ENCODE measurements at regions not wholly inside any gene's neighbourhood (a gene's known extent, or its start where the extent isn't known, plus 50 kb on each side); places are given as distances from the start of the nearest gene placed in this dataset.
"Not testable (repeated sequence)": the region's sequence is repeated elsewhere in the genome, so short reads cannot be mapped to it uniquely, and the experiment has no call there.

DNA sequence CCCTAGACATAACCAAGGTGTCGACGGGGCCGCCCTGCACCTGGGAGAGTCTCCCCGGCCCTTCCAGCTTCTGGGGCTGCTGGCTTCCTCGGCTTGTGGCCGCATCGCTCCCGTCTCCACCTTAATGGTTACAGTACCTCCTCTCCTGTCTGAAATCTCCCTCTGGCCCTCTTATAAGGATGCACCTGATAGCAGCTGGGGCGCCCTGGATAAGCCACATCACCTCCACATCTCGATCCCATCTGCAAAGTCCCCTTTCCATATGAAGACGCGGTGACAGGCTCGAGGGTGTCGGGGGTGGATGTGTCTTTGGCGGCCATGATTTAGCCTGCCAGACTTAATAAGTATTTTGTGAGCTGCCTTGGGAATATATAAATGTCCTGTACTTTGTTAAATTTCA is 169.0 kb downstream of the NPIPB11 start:
- not testable (repeated sequence) for DNase-seq

DNA sequence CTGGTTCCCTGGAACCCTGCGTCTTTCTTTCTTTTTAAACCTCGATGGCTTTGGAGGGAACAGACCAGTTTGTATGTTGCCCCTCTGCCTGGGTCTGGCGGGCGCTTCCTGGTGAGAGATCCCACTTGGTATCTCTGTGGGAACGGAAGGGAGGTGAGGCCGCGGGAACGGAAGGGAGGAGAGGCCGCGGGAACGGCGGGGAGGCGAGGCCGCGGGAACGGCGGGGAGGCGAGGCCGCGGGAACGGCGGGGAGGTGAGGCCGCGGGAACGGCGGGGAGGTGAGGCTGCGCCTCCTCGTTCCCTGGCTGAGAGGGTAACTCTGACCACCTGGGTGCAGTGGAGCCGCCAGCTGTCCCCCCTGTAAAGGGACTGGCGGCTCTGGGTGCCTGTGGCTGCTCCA is 169.5 kb downstream of the NPIPB11 start:
- not testable (repeated sequence) for DNase-seq

DNA sequence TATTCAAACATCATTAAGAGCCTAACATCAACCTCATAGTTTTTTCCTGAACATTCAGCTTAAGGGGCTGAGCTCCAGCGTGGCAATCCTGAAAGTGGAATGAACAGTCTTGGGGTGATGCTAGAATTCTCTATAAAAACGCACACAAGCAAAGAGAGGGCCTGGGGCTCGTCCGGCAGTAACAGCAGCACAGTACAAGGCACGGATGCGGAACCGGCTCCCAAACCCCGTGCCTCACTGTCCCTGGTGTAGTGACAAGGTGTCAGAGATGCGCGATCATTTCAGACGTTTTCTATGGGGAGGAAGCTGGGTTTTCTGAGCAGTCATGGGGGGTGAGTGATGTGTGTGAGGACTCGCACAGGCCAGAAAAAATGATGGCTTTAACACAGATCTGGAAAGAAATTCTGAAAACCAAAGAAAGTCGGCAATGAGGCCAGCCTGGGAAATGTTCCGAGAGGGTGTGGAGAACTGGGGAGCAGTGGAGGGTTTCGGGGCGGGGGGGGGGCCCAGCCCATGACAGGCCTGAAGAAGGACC is 170.6 kb downstream of the NPIPB11 start:
- DNase-seq: not testable (repeated sequence)

DNA sequence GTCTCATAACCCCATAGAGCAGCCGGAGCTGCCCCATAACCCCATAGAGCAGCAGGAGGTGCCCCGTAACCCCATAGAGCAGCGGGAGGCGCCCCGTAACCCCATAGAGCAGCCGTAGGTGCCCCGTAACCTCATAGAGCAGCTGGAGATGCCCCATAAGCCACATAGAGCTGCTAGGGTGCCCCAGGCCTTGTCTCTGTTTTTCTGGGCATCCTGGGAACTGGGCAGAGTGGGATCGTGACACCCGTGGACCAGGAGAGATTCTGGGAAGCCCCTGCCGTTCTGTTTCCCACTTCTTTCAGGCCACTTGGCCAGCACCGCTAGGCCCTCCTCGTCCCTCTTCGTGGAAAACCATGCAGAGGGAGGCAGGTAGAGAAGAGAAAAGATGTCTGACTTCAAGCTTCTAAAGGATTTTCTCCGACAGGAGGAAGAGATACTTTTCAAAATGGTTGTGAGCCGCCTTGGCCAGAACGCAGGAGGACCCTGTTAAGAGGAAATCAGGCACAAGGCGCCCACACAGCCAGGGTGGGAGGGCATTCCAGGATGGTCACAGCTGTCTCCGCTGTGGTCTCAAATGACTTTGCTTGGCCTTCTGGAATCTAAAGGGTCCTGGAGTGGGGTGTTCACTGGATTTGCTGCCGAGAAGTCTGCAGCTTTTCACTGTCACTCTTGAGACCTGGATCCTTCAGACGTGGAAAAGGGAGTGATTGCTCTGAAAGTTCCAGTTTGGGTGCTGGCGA is 171.8 kb downstream of the NPIPB11 start:
- not testable (repeated sequence) for DNase-seq

DNA sequence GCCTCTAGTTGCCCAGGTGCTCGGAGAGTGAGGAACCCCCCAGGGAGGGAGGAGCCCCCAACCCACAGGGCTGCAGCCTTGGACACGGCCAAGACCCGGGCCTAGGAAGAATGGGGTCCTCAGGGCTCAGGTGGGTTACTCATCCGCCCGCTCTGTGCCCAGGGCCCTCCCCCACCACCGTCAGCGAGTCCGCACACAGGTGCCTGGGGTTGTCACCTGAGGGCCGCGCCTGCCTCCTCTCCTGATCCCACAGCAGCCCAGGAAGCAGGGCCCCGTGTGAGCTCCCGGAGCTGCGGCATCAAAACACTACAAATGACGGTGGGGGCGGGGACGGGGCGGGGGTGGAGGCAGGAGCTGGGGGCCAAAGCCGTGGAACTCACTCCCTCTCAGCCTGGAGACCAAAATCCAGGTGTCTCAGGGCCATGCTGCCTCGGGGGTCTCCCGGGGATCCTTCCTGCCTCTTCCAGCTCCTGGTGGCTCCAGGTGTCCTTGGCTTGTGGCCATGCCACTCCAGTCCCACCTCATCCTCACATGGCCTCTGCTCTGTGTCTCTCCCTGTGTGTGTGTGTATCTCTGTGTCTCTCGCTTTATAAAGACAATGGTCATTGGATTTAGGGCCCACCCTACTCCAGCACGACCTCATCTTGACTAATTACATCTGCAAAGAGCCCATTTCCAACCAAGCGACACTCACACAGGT is 172.7 kb downstream of the NPIPB11 start:
- DNase-seq: not testable (repeated sequence)

DNA sequence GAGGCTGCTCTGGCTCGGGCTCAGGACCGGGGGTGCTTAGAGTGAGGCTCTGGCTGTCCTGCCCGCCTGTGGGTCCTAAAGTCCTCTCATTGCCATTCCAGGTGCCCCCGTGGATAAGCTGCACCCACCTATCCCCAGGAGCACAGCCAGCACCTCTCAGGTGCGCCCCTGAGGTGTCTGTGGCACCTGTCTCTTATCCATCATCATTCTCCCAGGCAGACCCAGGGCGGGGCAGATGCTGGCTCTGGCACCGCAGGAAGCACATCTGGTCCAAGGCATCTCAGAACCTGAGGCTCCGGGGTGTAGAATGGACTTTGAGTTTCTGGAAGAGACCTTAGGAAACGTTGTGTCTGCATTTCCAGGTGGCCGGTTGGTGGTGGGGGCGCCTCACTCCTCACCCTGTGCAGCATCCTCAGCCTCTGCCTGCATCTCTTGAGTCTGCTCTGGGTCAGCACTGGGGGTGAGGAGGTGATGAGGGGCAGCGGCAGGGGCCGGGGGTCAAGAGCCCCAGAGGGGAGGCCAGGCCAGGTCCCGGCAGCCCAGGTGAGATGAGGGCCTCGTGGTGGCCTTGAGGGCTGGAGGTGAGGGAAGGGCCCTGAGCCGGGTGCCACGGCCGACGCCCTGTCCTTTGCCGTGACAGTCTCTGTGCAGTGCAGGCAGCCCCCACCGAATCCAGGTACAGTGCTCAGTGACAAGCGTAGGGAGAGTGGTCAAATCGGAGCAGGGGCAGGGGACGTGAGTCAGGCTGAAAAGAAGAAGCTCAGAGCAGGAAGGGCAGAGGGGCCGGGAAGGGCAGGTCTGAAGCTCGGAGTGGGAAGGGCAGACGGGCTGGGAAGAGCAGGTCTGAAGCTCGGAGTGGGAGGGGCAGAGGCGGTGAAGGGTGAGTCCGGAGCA is 173.5 kb downstream of the NPIPB11 start:
- DNase-seq: no peak

DNA sequence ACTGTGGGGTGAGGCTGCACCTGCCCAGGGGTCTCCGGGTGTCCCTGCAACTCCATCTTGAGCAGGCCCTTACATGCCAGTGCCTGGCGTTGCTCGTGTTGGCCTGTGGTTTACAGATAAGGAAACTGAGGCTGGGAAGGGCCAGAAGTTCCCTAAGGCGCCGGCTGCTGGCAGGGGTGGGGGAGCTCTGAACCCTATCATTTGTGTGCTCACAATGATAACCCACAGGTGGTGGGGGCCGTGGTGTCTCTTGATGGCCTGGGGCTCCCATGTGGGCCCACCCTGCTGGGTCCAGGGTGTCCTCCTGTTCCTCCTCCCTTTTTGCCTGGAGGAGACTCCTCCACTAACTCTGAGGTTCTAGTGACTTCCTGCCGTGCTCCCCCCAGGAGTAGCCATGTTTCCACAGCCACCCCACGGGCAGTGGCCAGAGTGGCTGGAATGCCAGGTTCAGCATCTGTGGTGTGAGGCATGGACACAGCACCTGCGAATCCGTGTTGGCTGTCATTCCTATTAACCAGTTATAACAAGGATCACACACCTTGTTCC is 174.3 kb downstream of the NPIPB11 start:
- not testable (repeated sequence) for DNase-seq

DNA sequence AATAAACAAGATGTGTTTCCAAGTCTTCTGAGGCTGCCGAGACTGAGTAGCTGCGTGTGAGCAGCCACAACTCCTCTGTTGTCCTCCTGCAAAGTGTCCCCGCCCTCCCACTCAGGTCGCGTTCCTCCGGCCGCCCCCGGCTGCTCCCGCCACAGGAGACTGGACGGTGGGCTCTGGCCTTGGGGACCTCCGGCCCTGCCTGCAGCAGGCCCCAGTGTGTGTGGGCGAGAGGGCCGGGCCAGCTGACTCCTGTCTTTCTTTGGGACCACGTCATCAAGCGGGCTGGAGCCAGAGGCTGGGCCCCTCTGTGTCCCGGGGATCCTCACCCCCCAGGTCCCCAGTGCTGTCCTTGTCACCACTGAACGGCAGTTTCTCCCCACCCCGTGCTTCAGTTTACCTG is 175.3 kb downstream of the NPIPB11 start:
- DNase-seq: no peak

DNA sequence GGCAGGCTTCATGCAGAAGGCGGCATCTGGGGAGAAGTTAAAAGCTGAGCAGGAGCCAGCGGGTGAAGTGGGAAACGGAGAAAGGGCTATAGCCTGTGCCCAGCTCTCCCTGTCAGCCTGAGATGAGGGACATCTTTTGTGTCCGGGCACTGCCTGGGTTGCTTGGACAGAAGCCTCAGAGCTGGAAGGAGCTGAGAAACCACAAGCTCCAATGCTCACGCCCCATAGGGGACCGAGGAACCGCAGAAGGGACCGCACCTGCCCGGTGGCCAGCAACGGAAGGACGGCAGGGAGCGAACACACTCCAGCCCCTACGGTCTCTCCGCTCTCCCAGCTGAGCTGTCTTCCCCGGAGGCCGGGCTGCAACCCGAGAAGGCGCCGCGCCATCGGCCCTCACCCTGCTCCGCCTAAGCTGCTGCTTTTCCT is 175.8 kb downstream of the NPIPB11 start:
- DNase-seq: no peak

DNA sequence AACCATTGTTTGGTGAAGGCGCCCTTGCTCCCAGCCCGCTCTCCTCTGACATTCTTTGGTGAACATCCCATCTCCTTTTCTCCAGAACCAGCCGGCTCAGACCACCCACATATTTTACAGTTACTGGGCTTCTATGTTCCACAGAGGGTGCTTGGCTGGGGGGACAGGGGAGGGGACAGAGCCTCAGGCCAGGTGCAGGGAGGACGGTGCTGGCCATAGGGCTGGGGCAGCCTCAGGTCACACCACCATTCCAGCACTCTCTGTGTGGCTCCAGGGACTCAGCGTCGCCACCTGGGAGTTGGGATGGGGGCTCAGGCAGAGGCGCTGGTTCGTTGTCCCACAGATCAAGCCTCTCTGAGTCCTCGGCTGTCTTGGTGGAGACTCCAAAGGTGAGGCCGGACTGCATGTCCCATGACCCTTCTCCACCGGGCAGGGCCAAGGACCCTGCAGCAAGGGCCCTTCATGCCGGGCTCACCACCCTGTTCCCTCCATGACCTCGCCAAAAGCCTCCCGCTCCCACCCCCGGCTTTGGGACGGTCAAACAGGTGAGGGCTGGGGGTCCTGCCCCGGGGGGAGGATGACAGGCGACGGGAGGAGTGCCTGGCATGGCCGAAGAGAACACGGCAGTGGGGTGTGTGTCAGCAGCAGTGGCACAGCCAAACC is 176.4 kb downstream of the NPIPB11 start:
- not testable (repeated sequence) for DNase-seq

DNA sequence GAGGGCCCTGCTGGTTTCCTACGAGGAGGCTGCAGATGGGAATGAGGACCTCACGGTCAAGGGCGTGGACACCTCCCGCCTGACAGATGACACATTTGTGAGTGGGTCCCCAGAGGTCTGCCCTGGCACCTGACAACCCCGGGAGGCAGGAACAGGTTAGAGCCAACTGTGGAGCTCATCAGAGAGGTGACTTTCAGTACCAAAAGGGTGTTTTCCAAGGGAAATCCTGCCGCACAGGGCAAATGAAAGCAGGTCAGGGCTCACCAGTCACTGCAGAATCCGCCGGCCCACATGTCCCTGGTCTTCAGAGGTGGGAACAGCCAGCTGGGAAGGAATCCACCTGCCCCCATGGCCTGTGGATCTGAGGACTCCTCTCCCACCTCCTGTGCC is 176.9 kb downstream of the NPIPB11 start:
- DNase-seq: not testable (repeated sequence)

DNA sequence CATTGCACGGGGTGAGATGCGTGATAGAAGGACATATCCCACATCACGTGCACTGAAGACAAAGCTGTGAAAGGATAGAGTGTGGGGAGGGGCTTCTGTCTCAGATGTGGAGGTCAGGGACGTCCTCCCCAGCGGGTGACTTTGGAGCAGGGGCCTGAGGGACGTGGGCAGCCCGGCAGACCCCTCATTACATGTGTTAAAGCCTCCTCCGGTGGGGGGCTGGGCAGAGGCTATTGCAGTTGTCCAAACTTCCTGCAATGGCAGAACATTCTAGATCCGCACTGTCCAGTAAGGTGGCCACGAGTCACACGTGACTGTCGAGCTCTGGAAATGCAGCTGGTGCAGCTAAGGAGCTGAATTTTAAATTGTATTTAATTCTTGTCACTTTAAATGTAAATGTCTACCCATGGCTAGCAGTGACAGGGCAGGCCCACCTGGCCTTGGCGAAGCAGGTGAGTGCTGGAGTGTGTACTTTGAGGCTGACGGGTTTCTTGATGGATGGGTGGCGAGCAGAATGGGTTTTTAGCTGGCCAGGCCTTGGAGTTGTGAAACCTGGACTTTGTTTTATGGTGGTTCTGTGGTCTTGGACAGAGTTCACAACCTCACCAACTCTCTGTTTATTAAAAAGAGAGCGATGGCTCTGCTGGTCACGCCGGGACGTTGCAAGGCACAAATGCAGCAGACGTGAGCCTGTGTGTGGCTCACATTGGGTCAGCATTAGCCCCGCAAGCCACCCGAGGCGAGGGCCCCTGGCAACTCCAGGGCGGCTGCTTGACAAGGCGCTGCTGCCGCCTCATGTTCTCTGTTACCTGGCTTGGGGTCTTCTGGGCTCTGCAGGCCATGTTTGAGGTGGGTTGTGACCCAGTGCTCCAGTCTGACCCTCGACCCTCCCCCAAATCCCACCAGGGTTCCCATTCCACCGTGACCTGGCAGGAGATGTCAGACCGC is 177.6 kb downstream of the NPIPB11 start:
- not testable (repeated sequence) for DNase-seq

DNA sequence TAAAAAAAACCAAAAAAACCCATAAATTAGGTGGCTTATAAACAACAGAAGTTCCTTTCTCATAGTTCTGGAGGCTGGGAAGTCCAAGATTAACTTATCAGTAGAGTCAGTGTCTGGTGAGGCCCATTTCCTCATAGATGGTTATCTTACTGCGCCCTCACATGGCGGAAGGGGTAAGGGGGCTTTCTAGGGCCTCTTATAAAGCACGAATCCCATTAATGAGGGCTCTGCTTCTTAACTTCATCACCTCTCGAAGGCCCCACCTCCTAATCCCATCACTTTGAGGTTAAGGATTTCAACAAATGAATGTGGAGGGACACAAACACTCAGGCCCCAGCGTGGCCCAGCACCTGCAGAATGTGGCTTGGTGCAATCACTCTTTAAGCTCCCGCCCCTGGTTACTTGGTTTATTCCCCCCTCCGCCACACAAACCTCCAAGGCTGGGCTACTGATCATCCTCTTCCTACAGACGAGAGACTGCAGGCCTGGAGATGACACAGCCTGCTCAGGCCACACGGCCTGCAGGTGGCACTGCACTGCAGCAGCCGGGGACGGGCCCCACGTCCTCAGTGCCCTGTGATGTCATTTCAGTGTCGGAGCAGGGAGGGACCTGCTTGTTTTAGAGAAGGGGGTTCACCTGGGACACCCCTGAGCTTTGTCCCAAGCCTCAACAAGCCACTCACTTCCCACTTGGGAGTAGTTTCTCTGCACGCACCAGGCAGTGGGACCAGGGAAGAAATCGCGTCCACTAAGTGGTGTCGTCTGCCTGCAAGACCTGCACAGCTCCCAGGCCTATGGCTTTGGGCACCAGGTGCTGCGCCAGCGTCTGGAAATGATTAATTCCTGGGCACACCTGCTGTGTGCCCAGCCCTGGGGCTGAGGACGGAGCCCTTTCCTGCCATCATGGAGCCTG is 178.5 kb downstream of the NPIPB11 start:
- DNase-seq: peak in 16 of 56 donors; percentile 2 to 57 (median 25)

DNA sequence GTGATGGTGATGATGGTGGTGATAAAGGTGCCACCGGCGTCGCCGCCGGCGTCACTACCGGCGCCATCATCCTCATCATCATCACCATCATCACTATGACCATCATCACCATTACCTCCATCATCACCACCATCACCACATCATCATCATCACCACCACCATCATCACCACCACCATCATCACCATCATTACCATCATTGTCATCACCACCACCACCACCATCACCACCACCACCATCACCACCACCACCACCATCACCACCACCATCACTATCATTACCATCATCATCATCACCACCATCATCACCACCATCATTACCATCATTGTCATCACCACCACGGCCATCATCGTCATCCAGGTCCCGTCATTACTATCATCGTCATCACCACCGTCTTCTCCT is 179.7 kb downstream of the NPIPB11 start:
- DNase-seq: no peak

DNA sequence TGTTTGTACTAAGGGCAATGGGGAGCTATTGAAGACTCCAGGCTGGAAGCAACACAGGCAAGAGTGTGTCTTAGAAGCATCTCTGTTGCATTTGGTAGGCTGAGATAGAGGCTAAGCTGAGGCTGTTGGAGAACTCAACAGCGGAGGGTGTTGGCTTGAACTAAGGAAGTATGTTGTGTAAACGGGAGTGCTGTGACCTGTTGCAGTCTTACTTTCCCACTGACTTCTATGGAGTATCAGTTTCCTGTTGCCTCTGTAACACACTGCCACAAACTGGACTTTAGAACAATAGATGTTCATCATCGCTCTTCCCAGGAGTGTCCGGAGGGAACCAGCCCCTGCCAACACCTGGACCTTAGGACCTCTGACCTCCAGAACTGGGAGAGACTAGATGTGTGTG is 181.8 kb downstream of the NPIPB11 start:
- not testable (repeated sequence) for DNase-seq

DNA sequence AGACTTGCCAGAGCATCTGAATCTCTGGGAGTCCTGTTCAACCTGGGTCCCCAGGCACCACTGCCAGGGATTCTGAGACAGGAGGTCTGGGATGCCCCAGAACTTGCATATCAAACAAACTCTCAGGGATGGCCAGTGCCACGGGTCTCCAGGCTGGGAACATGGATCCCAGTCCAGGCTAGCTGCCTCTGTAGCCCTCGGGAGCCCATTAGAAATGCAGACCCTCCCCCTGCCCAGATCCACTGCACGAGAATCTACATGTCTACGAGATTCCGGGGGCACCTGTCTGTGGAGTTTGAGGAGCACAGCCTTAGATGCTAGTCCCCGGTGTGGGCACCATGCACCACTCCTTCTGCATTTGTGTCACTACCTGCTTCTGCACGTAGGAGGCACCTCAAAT is 183.9 kb downstream of the NPIPB11 start:
- not testable (repeated sequence) for DNase-seq

DNA sequence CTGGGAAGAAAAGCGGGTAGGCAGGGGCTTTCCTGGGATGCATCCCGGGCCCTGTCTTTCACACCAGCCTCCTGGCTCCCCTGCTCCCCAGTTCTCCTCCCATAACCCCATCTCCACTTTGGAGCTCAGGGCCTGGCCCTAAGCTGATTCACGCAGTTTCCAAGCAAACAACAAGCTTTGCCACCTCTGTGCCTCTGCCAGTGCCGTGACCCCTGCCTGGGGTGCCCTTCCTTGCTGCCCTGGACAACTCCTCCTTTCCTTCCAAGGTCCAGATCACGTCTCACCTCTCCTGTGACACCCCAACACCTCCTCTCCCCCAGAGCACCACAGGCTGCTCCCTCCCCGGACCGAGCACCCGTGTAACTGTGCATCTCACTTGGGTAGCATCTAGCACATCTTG is 184.5 kb downstream of the NPIPB11 start:
- DNase-seq: not testable (repeated sequence)

DNA sequence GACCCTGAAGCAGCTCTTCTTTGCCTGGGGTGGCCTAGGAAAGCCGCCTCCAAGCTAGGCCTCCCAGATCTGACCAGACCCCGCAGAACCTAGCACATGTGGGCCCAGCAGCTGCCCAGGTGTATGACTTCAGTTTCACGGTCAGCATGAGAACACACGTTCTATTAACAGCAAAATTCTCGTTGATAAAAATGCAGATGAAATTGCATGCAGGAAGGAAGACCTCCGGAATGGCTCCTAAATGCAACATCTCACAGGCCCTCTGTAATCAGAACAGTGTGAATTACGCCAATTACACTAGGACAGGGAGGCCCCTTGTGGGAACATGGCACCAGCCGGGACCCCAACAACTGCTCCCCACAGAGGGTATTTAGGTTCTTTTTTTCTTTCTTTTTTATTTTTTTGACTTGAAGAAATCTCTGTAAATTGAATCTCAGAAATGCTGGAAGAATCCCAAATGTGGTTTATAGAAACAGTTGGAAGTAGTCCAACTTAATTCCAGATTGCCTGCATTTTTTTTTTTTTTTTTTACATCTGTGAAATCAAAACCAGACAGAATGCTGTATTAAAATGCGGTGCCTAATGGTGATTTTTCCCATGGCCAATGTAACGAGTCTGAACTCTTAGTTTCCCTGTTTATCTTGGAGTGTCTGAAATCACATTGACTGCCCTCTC is 185.1 kb downstream of the NPIPB11 start:
- not testable (repeated sequence) for DNase-seq

Data from amygdala (tissue), 56 donors.